HG03097 (cell line): ENCODE measurements at regions not wholly inside any gene's neighbourhood (a gene's known extent, or its start where the extent isn't known, plus 50 kb on each side); places are given as distances from the start of the nearest gene placed in this dataset.

Experiments
- ATAC-seq: cut with Tn5 transposase; IDR thresholded peaks from one replicate; pipeline ENCODE4 v1.9.1; 2021; ENCODE audit not compliant: unreplicated experiment, low FRiP score

GRCh38 chr2:81163583-81163982, 859.0 kb upstream of the LRRTM1 start:
- no peak for ATAC-seq

GRCh38 chr2:81158505-81158904, 854.0 kb upstream of the LRRTM1 start:
- ATAC-seq, result no peak

GRCh38 chr2:81148323-81148722, 843.8 kb upstream of the LRRTM1 start:
- no peak for ATAC-seq

- ATAC-seq, result no peak
These were observed 831.7 kb upstream of the LRRTM1 start for GRCh38 chr2:81136296-81136695.

GRCh38 chr2:81097361-81097760, 792.8 kb upstream of the LRRTM1 start:
- ATAC-seq, result no peak

- ATAC-seq, result no peak
These were observed 788.5 kb upstream of the LRRTM1 start for GRCh38 chr2:81093031-81093430.

GRCh38 chr2:81087646-81088045, 783.1 kb upstream of the LRRTM1 start:
- ATAC-seq, result no peak

- no peak for ATAC-seq
These were observed 779.5 kb upstream of the LRRTM1 start for GRCh38 chr2:81084101-81084500.

GRCh38 chr2:81078631-81079030, 774.1 kb upstream of the LRRTM1 start:
- no peak for ATAC-seq

GRCh38 chr2:81078102-81078501, 773.5 kb upstream of the LRRTM1 start:
- ATAC-seq, result no peak

GRCh38 chr2:81077396-81077795, 772.8 kb upstream of the LRRTM1 start:
- ATAC-seq, result no peak

- ATAC-seq, result no peak
These were observed 768.9 kb upstream of the LRRTM1 start for GRCh38 chr2:81073412-81073811.

GRCh38 chr2:81068144-81068543, 763.6 kb upstream of the LRRTM1 start:
- no peak for ATAC-seq

- ATAC-seq, result no peak
These were observed 756.5 kb upstream of the LRRTM1 start for GRCh38 chr2:81061016-81061415.

GRCh38 chr2:81050580-81051095, 746.1 kb upstream of the LRRTM1 start:
- no peak for ATAC-seq

GRCh38 chr2:81043681-81044080, 739.1 kb upstream of the LRRTM1 start:
- no peak for ATAC-seq

- no peak for ATAC-seq
These were observed 702.6 kb upstream of the LRRTM1 start for GRCh38 chr2:81007104-81007503.

- ATAC-seq, result no peak
These were observed 698.4 kb upstream of the LRRTM1 start for GRCh38 chr2:81002906-81003305.

GRCh38 chr2:80987466-80987865, 682.9 kb upstream of the LRRTM1 start:
- no peak for ATAC-seq

GRCh38 chr2:80969900-80970299, 665.3 kb upstream of the LRRTM1 start:
- no peak for ATAC-seq

GRCh38 chr2:80968450-80968849, 663.9 kb upstream of the LRRTM1 start:
- no peak for ATAC-seq

- ATAC-seq, result no peak
These were observed 643.1 kb upstream of the LRRTM1 start for GRCh38 chr2:80947601-80948130.

GRCh38 chr2:80943487-80943886, 638.9 kb upstream of the LRRTM1 start:
- no peak for ATAC-seq
